HG03342 (cell line): ENCODE measurements at regions not wholly inside any gene's neighbourhood (a gene's known extent, or its start where the extent isn't known, plus 50 kb on each side); places are given as distances from the start of the nearest gene placed in this dataset.

Source experiments
- ATAC-seq: cut with Tn5 transposase; IDR thresholded peaks from one replicate; pipeline ENCODE4 v1.9.1; 2021; ENCODE audit warnings: mild to moderate bottlenecking, moderate library complexity; ENCODE audit not compliant: unreplicated experiment

- no peak for ATAC-seq
These were observed 920.0 kb downstream of the UQCRFS1 start for GRCh38 chr19:28292822-28293500.

DNA sequence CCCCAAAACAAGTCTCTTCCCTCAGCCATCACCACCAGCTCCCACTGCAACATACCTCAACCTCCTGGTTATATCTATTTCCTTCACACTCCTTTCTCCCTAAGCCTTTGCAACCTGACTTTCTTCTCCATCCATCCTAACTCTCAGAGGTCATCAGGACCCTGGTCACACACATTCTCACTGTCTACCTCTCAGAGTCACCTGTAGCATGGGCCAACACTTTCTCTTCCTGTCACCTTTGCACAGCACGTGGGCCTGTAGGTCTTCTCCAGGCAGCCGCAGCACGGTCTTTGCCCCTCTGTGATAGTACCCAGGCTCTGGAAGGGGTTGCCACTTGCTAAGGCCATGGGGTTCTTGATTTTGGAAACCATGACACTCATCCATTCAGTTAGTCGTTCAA, 921.1 kb downstream of the UQCRFS1 start:
- no peak for ATAC-seq

DNA sequence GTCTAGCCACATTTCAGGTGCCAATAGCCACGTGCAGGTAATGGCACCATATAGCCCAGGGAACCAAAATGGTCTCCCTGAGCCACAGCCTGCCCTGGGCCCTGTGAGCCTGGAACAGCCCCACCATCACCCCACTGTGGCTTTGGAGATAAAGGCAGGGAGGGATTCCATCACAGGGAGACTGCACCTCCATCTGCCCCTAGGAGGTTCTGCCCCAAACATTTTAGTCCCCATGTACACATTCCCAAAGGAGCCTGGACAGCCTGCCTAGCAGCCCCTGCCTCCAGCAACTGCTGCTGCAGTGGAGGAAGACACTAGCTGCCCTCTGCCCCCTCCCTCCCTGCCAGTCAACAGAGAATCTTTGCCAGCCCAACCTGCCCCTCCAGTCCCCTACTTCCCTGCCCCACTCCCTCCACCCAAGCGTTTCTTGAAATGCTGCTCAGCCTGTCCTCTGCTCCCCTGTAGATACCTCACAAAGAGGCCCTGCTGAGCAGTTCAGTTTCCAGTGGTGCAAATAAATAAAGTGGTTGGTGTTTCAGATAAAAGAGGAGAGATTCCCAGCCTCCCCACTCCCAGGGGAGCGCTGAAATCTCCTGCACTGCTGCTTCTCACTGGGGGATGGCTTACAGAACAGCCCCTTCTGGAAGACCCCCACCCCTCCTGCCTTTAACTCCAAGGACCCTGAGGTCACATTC, 921.8 kb downstream of the UQCRFS1 start:
- ATAC-seq = no peak

DNA sequence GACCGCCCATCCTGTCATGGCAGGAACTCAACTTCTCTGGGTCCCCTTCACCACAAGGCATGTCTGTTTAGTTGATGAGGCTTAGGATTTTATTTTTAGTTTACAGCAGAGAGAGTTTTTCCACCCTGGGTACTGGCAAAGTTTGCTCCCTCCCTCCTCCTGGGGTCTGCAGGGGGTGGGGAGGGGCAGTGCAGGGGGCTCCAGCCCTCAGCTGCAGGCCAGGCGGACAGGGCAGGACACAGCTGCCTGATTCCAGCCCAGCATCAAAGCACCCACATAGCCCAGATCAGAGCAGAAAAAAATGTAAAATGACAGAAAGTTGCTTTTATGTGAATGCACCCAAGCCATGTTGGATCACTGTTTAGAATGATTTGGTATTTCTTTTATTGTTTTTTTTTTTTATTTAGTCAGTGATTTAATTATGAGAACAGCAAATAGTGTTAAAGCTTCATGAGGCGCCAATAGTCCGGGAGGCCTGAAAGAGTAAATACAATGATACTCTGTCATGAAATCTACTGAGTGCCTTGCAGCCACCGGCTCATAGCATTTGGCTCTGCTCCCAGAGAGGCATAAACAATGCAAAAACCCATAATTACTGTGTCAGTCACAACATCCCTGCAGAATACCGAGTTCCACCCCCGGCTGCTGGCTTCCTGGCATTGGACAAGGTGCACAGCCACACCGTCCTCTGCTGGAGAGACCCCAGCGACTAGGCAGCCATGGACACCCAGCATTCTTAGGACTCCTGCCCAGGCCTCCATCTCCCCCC, 923.5 kb downstream of the UQCRFS1 start:
- ATAC-seq = no peak

- ATAC-seq = no peak
These were observed 924.2 kb downstream of the UQCRFS1 start for GRCh38 chr19:28288572-28289264.

GRCh38 chr19:28285917-28286316, 927.0 kb downstream of the UQCRFS1 start:
- ATAC-seq = no peak

- ATAC-seq = no peak
These were observed 927.9 kb downstream of the UQCRFS1 start for GRCh38 chr19:28285078-28285477.

GRCh38 chr19:28284389-28284788, 928.6 kb downstream of the UQCRFS1 start:
- no peak for ATAC-seq

- no peak for ATAC-seq
These were observed 929.4 kb downstream of the UQCRFS1 start for GRCh38 chr19:28283592-28283991.

- ATAC-seq = no peak
These were observed 931.3 kb downstream of the UQCRFS1 start for GRCh38 chr19:28281676-28282075.

DNA sequence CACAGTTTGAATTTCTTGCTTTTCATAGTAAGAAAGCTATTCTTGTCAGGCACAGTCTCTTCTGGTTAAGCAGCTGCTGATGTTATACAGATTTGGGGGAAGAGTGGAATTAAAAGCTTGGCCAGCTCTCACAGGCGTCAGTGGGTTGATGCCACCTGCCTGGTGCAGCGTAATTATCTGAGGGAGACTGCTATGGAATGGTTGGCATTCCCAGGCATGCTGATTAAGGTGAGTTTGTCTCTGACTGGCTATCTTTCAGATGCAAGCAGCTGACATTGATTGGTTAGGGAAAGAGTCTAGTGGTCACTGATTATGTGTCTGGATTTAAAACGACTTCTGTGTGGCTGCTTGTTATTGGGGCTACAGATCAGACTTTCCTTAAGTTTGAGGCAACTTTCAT, 948.4 kb downstream of the UQCRFS1 start:
- no peak for ATAC-seq

GRCh38 chr19:28258829-28259228, 954.1 kb downstream of the UQCRFS1 start:
- ATAC-seq = no peak

- no peak for ATAC-seq
These were observed 955.6 kb downstream of the UQCRFS1 start for GRCh38 chr19:28257396-28257795.

DNA sequence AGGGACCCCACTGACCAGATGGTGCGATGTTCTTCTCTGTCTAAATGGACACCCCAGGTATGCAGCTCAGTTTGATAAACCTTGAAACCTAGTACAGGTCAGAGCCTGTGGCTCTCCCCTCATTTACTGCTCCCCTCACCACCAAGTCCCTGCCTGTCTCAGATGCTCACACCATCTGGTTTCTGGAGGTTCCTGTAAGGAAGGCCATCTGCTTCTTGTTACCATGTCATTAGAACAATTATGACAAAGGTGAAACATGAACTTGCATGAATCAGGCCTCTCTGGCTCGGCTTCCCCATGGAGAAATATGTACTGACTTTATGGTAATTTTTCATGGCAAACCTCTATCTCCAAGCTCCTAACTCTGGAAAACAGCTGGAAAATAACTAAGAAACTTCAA, 965.7 kb downstream of the UQCRFS1 start:
- ATAC-seq = no peak

DNA sequence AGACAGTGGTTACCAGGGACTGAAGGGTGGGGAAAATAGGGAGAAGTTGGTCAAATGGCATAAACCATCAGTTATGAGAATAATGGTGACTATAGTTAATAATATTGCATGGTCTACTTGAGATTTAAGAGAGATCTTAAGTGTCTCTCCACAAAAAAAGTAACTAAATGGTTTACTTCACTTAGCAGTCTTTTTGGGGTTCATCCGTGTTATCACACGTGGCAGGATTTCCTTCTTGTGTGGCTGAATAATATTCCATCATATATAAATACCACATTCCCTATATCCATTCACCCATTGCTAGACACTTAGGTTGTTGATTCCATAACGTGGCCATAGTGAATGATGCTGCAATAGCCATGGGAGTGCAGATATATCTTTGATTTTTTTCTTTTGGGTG, 967.0 kb downstream of the UQCRFS1 start:
- no peak for ATAC-seq

DNA sequence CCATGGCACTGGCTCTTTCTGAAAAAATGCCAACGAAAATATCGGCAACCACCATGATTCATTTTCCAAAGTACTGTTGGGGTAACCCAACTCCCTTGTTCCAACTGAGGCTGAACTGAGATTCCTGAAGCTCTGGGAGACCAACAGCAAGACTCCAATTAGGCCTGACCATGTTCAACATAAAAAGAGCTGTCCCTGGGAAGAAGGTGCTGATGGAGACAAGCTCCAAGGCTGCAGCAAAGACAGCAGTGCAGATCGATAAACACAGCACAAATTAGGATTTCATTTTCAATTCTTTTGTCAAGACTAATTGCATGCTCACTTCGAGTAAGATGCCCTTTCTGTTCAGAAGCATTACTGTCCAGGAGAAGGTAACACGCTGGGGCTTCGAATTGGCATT, 968.0 kb downstream of the UQCRFS1 start:
- ATAC-seq = no peak

DNA sequence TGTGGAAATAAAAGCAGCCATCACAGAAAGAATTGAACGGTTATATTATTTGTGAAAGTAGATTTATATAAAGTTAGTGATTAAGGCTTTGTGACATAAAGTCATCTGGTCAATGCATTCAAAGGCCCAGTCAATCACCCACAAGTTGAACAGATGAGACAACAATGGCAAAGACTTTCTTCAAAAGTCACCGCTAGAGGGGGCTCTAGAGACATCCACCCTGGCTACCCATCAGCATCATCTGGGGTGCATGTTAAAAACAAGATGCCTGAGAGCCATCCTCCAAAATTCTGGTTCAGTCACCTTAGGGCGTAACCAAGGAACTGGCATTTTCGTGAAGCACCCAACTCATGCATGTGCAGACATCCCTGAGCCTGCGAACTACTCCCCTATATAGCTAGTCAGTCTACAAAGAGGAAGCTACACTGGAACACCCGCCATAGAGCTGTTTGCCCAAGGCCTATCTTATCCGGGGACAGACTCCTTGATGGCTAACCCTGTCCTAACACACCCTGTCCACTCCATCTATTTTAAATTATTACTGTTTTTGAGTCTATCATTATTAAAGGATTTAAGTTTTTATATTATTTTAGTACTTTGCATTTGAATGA, 970.5 kb downstream of the UQCRFS1 start:
- ATAC-seq = no peak

DNA sequence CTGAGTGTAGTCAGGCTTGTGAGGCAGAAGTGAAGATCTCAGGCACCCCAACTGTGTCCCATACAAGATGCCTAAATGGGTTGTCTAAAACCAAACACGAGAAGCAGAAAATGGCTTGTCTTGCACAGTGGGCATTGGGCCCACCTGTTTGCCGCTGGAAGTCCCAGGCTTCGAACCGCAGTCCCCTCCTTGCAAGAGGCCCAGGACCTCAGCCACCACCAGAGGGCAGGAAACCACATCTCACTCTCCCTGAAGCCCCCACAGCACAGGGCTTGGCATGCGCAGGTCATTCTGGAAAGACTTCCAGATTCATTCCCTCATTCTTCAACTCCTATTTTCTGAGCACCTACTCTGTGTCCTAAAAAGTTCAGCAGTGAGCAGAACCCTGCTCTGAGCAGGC, 973.7 kb downstream of the UQCRFS1 start:
- ATAC-seq = no peak

- no peak for ATAC-seq
These were observed 974.6 kb downstream of the UQCRFS1 start for GRCh38 chr19:28238270-28238820.

DNA sequence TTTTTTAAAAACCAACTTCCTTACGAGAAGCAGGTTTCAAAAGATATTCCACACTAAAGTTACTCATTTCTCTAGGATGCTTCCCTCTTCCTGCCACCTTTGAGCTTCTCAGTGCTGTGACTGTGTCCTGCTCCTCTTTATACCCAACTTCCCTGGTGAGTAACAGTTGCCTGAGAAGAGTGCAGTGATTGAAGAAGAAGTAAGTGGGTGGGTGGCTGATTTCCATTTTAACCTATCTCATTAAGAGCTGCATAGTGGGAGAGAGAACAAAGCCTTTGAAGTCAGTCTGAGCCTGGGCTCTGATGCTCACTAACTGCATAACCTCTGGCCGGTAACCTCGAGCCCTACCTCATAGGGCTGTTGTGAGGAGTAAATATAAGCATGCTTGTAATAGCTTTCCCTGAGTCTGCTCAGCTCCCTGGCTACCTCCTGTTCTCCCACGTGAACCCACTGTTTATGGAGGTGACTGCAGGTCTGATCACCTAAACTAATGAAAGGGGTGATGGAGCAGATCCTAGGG, 977.3 kb downstream of the UQCRFS1 start:
- no peak for ATAC-seq
